ENCODE measurements at regions not wholly inside any gene's neighbourhood (a gene's known extent, or its start where the extent isn't known, plus 50 kb on each side); places are given as distances from the start of the nearest gene placed in this dataset.
"Not testable (repeated sequence)": the region's sequence is repeated elsewhere in the genome, so short reads cannot be mapped to it uniquely, and the experiment has no call there.

DNA sequence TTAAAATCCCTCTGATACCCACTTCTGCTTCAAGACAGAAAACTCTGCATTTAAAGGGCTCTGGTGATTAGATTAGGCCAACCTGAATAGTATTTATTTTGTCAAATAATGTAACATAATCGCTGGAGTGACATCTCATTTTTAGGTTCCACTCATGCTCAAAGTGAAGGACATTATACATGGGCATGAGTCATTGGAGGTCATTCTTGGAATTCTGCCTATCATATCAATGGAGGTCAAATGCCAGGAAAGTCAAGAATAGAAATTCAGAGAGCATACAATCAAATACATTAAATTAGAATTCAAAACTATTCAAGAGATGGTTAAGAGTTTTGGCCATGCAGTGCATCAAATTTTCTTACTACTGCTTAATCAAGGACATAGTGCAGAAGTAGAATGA, 50.8 kb upstream of the PRSS1 start:
- in situ Hi-C loops (cut with HindIII; ENCODE audit: low sequenced_read_pairs): no loop called here

DNA sequence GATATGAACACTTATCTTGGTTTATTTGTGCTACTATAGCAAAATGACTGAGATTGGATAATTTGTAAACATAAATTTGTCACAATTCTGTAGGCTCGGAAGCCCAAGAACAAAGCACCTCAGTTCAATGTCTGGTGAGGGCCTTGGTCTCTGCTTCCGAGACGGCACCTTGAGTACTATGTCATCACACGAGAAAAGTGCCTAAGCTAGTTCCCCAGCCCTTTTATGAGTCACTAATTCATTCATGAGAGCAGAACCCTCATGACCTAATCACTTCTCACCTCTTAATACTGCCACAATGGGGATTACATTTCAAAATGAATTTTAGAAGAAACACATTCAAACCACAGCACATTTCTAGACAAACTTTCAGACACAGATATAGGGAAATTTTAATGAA, 52.0 kb upstream of the PRSS1 start:
- in situ Hi-C loops (cut with HindIII; ENCODE audit: low sequenced_read_pairs): no loop called here

DNA sequence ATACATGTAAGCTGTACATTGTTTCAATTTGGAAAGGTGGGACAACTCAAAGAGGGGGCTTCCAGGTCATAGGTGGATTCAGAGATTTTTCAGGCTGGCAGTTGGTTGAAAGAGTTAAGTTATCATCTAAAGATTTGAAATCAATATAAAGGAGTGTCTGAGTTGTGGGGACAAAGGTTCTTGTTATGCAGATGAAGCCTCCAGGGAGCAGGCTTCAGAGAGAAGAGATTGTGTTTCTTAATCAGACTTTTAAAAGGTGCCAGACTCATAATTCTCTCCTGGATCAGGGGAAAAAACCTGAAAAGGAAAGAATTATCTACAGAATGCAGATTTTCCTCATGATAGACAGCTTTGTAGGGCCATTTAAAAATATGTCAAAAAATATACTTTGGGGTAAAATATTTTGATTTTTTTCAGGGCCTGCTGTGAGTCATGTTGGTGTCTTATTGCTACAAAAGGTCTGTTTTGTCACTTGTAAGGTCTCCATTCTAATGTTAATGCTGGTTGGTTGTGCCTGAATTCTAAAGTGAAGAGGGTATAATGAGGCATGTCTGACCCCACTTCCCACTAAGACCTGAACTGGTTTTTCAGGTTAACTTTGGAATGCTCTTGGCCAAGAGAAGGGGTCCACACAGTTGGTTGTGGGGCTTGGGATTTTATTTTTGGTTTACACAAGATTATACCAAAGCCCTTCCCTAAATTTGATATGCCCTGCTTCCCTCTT, 52.7 kb upstream of the PRSS1 start:
- in situ Hi-C loops (cut with HindIII; ENCODE audit: low sequenced_read_pairs): no loop called here

DNA sequence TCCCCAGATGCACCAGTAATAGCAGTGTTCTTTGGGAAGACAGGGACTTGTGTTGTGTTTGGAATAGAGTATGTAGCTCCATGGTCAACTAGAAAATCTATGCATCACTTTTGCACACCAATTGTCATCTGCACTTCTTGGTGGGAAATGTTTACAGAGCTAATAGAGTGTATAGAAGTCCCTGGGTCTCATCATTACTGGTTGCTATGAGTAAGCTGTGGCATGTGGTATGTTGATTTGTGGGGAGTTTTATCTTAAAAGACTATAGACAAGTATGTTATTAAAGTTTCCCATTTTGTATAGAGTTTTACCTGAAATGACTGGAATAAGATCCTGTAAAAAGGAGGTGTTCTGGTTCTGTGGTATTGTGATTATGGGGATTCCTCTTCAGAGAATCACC, 55.4 kb upstream of the PRSS1 start:
- in situ Hi-C loops (cut with HindIII; ENCODE audit: low sequenced_read_pairs): no loop called here

- in situ Hi-C loops (cut with HindIII; ENCODE audit: low sequenced_read_pairs): no loop called here
These were observed 58.6 kb upstream of the PRSS1 start for GRCh38 chr7:142690554-142691182.

GRCh38 chr7:142689439-142690120, 59.7 kb upstream of the PRSS1 start:
- in situ Hi-C loops (cut with HindIII; ENCODE audit: low sequenced_read_pairs): no loop called here

DNA sequence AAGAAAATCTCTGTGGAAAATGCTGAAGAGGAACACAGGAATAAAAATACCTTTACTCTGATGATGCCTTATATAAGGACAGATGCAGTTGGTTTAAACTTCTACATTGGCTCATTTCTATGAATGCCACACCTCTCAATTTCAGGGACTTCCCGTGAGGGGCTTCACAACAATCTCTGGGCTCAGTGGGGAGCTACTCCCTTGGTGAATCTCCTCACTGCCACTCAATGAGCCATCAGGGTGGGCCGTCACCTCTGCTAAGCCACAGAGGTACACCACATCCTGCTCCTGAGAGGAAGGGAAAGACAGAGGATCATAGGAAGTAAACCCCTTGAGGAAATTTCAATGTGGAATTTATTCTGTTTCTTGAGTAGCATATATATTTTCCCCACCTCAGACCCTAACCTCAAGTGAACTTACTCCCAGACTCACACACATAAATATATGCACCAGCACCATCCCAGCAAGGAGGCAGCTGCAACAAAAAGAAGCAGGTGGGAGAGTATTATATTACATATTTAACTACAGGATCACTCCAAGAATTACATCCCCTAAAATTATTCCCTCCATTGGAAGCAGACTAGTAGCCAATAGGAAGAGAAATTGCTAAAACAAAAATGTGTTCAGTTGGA, 63.3 kb upstream of the PRSS1 start:
- in situ Hi-C loops (cut with HindIII; ENCODE audit: low sequenced_read_pairs): no loop called here

GRCh38 chr7:142681314-142682092, 67.8 kb upstream of the PRSS1 start:
- in situ Hi-C loops (cut with HindIII; ENCODE audit: low sequenced_read_pairs): no loop called here

DNA sequence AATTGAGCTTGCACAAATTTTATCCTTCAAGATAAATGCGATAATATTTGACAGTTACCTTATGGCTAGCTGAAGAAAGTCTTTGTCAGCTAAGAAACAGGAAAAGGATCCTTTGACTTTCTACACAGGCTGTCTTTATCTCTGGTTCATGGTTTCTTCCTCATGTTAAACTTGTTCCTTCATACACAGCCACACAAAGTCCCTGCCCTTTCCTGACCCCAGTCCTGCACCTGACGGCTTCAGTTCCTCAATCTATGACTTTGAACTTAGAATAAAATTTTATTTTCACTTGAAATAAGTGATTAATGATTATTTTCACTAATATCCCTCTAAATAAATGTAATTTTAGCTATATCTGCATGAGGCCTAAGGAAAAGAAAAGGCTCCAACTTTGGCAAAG, 77.8 kb upstream of the PRSS1 start:
- in situ Hi-C loops (cut with HindIII; ENCODE audit: low sequenced_read_pairs): no loop called here

GRCh38 chr7:142670511-142670910, 78.8 kb upstream of the PRSS1 start:
- in situ Hi-C loops (cut with HindIII; ENCODE audit: low sequenced_read_pairs): no loop called here

- in situ Hi-C loops (cut with HindIII; ENCODE audit: low sequenced_read_pairs): no loop called here
These were observed 80.1 kb upstream of the PRSS1 start for GRCh38 chr7:142669074-142669654.

- in situ Hi-C loops (cut with HindIII; ENCODE audit: low sequenced_read_pairs): no loop called here
These were observed 80.8 kb upstream of the PRSS1 start for GRCh38 chr7:142668495-142668894.

- in situ Hi-C loops (cut with HindIII; ENCODE audit: low sequenced_read_pairs): no loop called here
These were observed 91.9 kb upstream of the PRSS1 start for GRCh38 chr7:142657376-142657775.

GRCh38 chr7:142654398-142654797, 94.9 kb upstream of the PRSS1 start:
- in situ Hi-C loops (cut with HindIII; ENCODE audit: low sequenced_read_pairs): no loop called here

DNA sequence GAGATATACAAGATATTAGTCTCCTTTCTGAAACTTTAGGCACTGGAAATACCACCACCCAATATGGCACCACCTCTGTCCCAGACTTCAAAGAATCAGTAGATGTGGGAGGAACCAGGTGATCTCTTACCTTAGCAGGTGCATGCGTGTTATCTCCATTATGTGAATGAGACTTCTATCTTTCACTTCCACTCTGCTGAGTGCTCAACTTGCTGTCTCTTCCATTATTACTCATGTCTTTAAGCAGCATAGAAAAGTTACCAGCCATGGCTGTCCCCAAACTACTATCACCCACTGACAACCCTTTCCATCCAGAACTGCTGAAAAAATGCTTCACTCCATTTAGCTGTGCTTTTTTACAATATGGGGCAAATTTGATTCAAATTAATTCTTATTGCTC, 101.5 kb upstream of the PRSS1 start:
- in situ Hi-C loops (cut with HindIII; ENCODE audit: low sequenced_read_pairs): no loop called here

DNA sequence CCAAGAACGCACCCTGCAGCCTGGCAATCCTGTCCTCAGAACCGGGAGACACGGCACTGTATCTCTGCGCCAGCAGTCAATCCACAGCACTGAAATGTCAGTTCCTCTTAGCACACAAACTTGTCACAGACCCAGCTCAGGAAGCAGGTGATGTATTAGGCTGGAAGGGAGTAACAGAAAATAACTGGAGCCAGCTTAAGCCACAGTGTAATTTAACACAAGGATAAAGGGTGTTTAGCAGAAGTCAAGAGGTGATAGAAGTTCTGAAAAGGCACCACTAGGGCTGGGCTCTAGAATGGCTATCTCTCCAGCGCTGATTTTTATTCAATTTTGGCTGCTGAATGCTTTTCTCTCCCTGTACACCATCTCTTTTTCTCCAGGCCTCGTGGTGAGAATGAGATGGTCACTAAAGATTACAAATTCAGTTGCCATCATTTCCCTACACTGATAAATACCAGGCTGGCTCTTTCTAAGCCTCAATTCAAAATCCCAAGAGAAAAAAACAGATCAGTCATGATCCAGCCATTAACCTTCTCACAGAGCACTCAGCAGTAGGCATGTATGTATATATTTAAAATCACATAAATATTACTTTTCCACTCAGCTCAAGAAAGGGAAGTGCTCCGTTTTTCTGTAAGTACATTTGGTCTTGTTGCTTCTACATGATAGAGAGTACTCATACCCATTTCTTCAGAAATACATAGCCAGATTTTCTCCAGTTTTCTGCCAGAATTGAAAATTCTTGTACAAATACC, 102.7 kb upstream of the PRSS1 start:
- in situ Hi-C loops (cut with HindIII; ENCODE audit: low sequenced_read_pairs): no loop called here

- in situ Hi-C loops (cut with HindIII; ENCODE audit: low sequenced_read_pairs): no loop called here
These were observed 103.5 kb upstream of the PRSS1 start for GRCh38 chr7:142645777-142646176.

DNA sequence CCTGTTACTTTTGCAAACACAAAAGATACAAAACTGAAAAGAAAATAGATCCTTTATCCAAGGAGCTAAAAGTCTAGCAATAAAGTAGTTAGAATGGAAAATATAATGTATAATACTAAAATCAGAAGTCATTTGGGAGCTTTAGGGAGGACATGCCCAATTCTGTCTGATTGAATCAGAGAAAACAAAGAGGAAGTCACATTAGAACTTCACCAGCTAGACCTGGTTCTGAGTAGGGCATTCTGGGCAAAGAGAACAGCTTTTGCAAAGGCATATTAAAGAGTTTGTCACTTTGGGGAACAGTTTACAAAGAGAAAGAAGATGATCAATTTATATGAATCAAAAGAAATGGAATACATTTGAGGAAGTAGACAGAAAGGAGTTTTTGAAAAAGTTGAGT, 107.0 kb upstream of the PRSS1 start:
- in situ Hi-C loops (cut with HindIII; ENCODE audit: low sequenced_read_pairs): no loop called here

DNA sequence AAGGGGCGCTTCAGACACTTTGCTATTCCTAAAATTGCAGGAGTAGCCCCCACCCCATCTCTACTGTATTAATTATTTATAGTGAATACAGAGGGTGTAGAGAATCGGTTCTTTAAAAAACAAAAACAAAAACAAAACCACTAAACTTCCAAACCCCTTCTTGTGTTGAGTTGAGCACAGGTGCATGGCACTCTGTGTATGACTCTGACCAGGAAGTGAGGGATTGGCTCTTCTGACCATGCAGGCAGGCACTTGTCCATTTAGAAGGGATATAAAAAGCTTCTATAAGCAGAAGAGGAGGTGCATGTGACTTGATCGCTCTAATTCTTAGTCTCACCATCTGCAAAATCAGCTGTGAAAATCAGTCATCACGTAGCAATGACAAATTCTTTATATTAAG, 108.0 kb upstream of the PRSS1 start:
- in situ Hi-C loops (cut with HindIII; ENCODE audit: low sequenced_read_pairs): not testable (repeated sequence)

GRCh38 chr7:142638581-142638980, 110.7 kb upstream of the PRSS1 start:
- in situ Hi-C loops (cut with HindIII; ENCODE audit: low sequenced_read_pairs): no loop called here
